OCI-LY1 (cell line): ENCODE measurements at regions not wholly inside any gene's neighbourhood (a gene's known extent, or its start where the extent isn't known, plus 50 kb on each side); places are given as distances from the start of the nearest gene placed in this dataset.

ENCODE experiments used
- H2AFZ ChIP-seq: fragments of 200-600 bp; sonication (generic), shearing (Covaris generic); 2 replicates; pipeline ENCODE4 v1.6.0; 2014; ENCODE audit warnings: antibody characterized with exemption, mild to moderate bottlenecking, low read length
- H3F3A ChIP-seq: fragments of 200-600 bp; sonication (generic), shearing (Covaris generic); 2 replicates; pipeline ENCODE4 v1.6.0; 2014; ENCODE audit warnings: mild to moderate bottlenecking, antibody characterized with exemption, low read length, moderate library complexity; ENCODE audit not compliant: insufficient read depth
- H3K27ac ChIP-seq: fragments of 200-600 bp; sonication (generic); 2 replicates; pipeline ENCODE4 v1.5.1; 2014; ENCODE audit warnings: low read length, mixed run types, mild to moderate bottlenecking, low read depth; ENCODE audit not compliant: poor library complexity, severe bottlenecking
- H3K27me3 ChIP-seq: fragments of 200-600 bp; sonication (generic); 2 replicates; pipeline ENCODE4 v1.6.0; 2014; ENCODE audit warnings: antibody characterized with exemption, mild to moderate bottlenecking, low read length, moderate library complexity; ENCODE audit not compliant: insufficient read depth
- H3K36me3 ChIP-seq: fragments of 200-600 bp; sonication (generic); 2 replicates; pipeline ENCODE4 v1.6.1; 2014; ENCODE audit warnings: mild to moderate bottlenecking, antibody characterized with exemption, low read length, moderate library complexity, mixed read lengths; ENCODE audit not compliant: insufficient read depth
- H3K4me1 ChIP-seq: fragments of 200-600 bp; sonication (generic); 2 replicates; pipeline ENCODE4 v1.5.1; 2014; ENCODE audit warnings: mild to moderate bottlenecking, low read length, moderate library complexity; ENCODE audit not compliant: insufficient read depth, severe bottlenecking
- H3K4me2 ChIP-seq: fragments of 200-600 bp; sonication (generic), shearing (Covaris generic); 2 replicates; pipeline ENCODE4 v1.6.1; 2014; ENCODE audit warnings: low read length
- H3K4me3 ChIP-seq: fragments of 200-600 bp; sonication (generic); 2 replicates; pipeline ENCODE4 v1.5.1; 2014; ENCODE audit warnings: low read length, low read depth, mild to moderate bottlenecking, mixed read lengths; ENCODE audit not compliant: poor library complexity, severe bottlenecking
- H3K79me2 ChIP-seq: fragments of 200-600 bp; shearing (Covaris generic); 2 replicates; pipeline ENCODE4 v1.6.1; 2016; ENCODE audit warnings: mixed run types, low read length, mixed read lengths; ENCODE audit not compliant: insufficient read depth
- H3K9ac ChIP-seq: fragments of 200-600 bp; sonication (generic), shearing (Covaris generic); 2 replicates; pipeline ENCODE4 v1.6.1; 2014; ENCODE audit warnings: mild to moderate bottlenecking, low read length, mixed read lengths
- H3K9me2 ChIP-seq: fragments of 200-600 bp; sonication (generic), shearing (Covaris generic); 2 replicates; pipeline ENCODE4 v1.6.1; 2014; ENCODE audit warnings: low read depth, mild to moderate bottlenecking, low read length, mixed read lengths
- H3K9me3 ChIP-seq: fragments of 200-600 bp; shearing (Covaris generic); 2 replicates; pipeline ENCODE4 v1.6.1; 2014; ENCODE audit warnings: low read length, mixed read lengths
- H4K20me1 ChIP-seq: fragments of 200-600 bp; sonication (generic), shearing (Covaris generic); 2 replicates; pipeline ENCODE4 v1.6.0; 2016; ENCODE audit warnings: mild to moderate bottlenecking, low read length; ENCODE audit not compliant: insufficient read depth
- CTCF ChIP-seq: fragments of 200-600 bp; sonication (generic), shearing (Covaris generic); IDR thresholded peaks from 2 replicates; pipeline ENCODE4 v1.5.1; 2017; ENCODE audit warnings: mild to moderate bottlenecking, antibody characterized with exemption, low read length, moderate library complexity, mixed read lengths
- EZH2 ChIP-seq: fragments of 200-600 bp; sonication (generic), shearing (Covaris generic); IDR thresholded peaks from 2 replicates; pipeline ENCODE4 v1.8.0; 2017; ENCODE audit warnings: borderline replicate concordance, mixed run types, mild to moderate bottlenecking, antibody characterized with exemption, low read length, moderate library complexity, mixed read lengths

GRCh38 chr1:98294127-98294526, 367.4 kb upstream of the SNX7 start:
- Histone ChIP-seq H3K36me3 (no peaks in the 10 kb centered on the region), H3K9ac (no peak overlapping the region)
- TF ChIP-seq CTCF = no peak
- no peak for TF ChIP-seq EZH2

GRCh38 chr1:98292994-98293393, 368.5 kb upstream of the SNX7 start:
- no peaks in the 10 kb centered on the region for H3K9me3 ChIP-seq
- TF ChIP-seq EZH2 (no peak), CTCF (no peak)
- H4K20me1 ChIP-seq = no peaks in the 10 kb centered on the region
- no peak overlapping the region for H2AFZ ChIP-seq
- H3K4me2 ChIP-seq = no peak overlapping the region
- no peaks in the 10 kb centered on the region for H3K36me3 ChIP-seq
- H3F3A ChIP-seq = no peaks in the 10 kb centered on the region
- no peaks in the 10 kb centered on the region for H3K4me1 ChIP-seq
- H3K27ac ChIP-seq = no peak overlapping the region
- H3K4me3 ChIP-seq = no peak overlapping the region
- H3K27me3 ChIP-seq = no peaks in the 10 kb centered on the region
- H3K79me2 ChIP-seq = no peaks in the 10 kb centered on the region
- no peak overlapping the region for H3K9ac ChIP-seq
- H3K9me2 ChIP-seq = no peaks in the 10 kb centered on the region

More at GRCh38 chr1:98294127-98294526, 367.4 kb upstream of the SNX7 start:
- no peaks in the 10 kb centered on the region for H3K79me2 ChIP-seq
- no peak overlapping the region for H3K27ac ChIP-seq
- H3K9me3 ChIP-seq = no peaks in the 10 kb centered on the region
- H4K20me1 ChIP-seq = no peaks in the 10 kb centered on the region
- H3K27me3 ChIP-seq = no peaks in the 10 kb centered on the region
- no peak overlapping the region for H2AFZ ChIP-seq
- H3K4me2 ChIP-seq = no peak overlapping the region
- H3K4me3 ChIP-seq = no peak overlapping the region
- no peaks in the 10 kb centered on the region for H3K4me1 ChIP-seq
- H3K9me2 ChIP-seq = no peaks in the 10 kb centered on the region
- no peaks in the 10 kb centered on the region for H3F3A ChIP-seq

GRCh38 chr1:98289311-98289710, 368.5 kb upstream of the DPYD start:
- no peaks in the 10 kb centered on the region for H3K27me3 ChIP-seq
- H3K4me2 ChIP-seq = no peak overlapping the region
- H3K9me2 ChIP-seq = no peaks in the 10 kb centered on the region
- no peaks in the 10 kb centered on the region for H3K79me2 ChIP-seq
- no peaks in the 10 kb centered on the region for H3F3A ChIP-seq
- no peaks in the 10 kb centered on the region for H3K36me3 ChIP-seq
- no peak overlapping the region for H2AFZ ChIP-seq
- H3K9me3 ChIP-seq = no peaks in the 10 kb centered on the region
- H3K4me1 ChIP-seq = no peaks in the 10 kb centered on the region
- TF ChIP-seq CTCF = no peak
- TF ChIP-seq EZH2 = no peak
- H4K20me1 ChIP-seq = no peaks in the 10 kb centered on the region
- no peak overlapping the region for H3K4me3 ChIP-seq
- no peak overlapping the region for H3K27ac ChIP-seq
- no peak overlapping the region for H3K9ac ChIP-seq
